Mucosa of rectum (tissue), 2 donors: ENCODE measurements at regions not wholly inside any gene's neighbourhood (a gene's known extent, or its start where the extent isn't known, plus 50 kb on each side); places are given as distances from the start of the nearest gene placed in this dataset.

Experiments used
- H3K27ac ChIP-seq, 2 donors: one replicate each; pipeline ENCODE4 v1.7.0; 2013; ENCODE audit warnings: inconsistent platforms in 2 of 2, low read depth in 2 of 2, low read length in 2 of 2
- H3K27me3 ChIP-seq, 2 donors: one replicate each; pipeline ENCODE4 v1.7.0; 2013; ENCODE audit warnings: low read length in 2 of 2; ENCODE audit not compliant: control insufficient read depth in 2 of 2, insufficient read depth in 2 of 2
- H3K36me3 ChIP-seq, 2 donors: one replicate each; pipeline ENCODE4 v1.7.0; 2013; ENCODE audit warnings: low read length in 2 of 2; ENCODE audit not compliant: control insufficient read depth in 2 of 2, insufficient read depth in 2 of 2
- H3K4me1 ChIP-seq, 2 donors: one replicate each; pipeline ENCODE4 v1.7.0; 2013; ENCODE audit warnings: low read length in 2 of 2, mild to moderate bottlenecking in 1 of 2; ENCODE audit not compliant: control insufficient read depth in 2 of 2, insufficient read depth in 2 of 2
- H3K4me3 ChIP-seq, 2 donors: one replicate each; pipeline ENCODE4 v1.7.0; 2013; ENCODE audit warnings: low read length in 2 of 2
- H3K9ac ChIP-seq, 2 donors: one replicate each; pipeline ENCODE4 v1.7.0; 2013; ENCODE audit warnings: low read length in 2 of 2, low read depth in 1 of 2, mild to moderate bottlenecking in 1 of 2
- H3K9me3 ChIP-seq, 2 donors: one replicate each; pipeline ENCODE4 v1.7.0; 2013; ENCODE audit warnings: low read length in 2 of 2; ENCODE audit not compliant: control insufficient read depth in 2 of 2
- donor health status: healthy.
- donor health status: Normal muscosa, but diverticular disease.

GRCh38 chr9:36744678-36745077 is 172.0 kb downstream of the MELK start:
- Histone ChIP-seq H3K27me3 (peaks cover 13 to 17% of the 10 kb centered on the region in 2 donors), H3K4me3 (no peak overlapping the region), H3K36me3 (no peaks in the 10 kb centered on the region), H3K27ac (no peak overlapping the region), H3K9me3 (no peaks in the 10 kb centered on the region), H3K4me1 (no peaks in the 10 kb centered on the region), H3K9ac (no peak overlapping the region)

DNA sequence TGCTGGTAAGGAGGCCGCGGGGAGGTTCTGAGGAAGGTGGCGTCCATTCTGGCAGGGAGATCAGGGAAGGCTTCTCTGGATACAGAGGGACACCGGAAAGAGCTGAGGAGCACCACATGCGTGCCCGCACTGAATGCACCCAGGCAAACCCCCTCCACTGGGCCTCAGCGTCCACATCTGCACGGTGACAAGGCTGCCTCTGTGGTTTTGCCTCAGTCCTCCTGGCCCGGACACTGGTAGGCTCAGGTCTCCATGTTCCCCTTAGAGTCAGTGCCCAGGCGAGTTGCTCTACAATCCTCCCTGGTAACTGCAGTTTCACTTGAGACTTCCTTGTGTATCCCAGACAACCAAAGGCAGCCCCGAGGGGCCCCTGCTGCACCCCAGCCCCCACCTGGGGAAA is 173.3 kb downstream of the MELK start:
- Histone ChIP-seq H3K36me3 (no peaks in the 10 kb centered on the region), H3K4me3 (no peak overlapping the region), H3K27me3 (peaks cover 4 to 8% of the 10 kb centered on the region in 2 donors), H3K9ac (no peak overlapping the region), H3K27ac (no peak overlapping the region), H3K9me3 (no peaks in the 10 kb centered on the region), H3K4me1 (no peaks in the 10 kb centered on the region)

DNA sequence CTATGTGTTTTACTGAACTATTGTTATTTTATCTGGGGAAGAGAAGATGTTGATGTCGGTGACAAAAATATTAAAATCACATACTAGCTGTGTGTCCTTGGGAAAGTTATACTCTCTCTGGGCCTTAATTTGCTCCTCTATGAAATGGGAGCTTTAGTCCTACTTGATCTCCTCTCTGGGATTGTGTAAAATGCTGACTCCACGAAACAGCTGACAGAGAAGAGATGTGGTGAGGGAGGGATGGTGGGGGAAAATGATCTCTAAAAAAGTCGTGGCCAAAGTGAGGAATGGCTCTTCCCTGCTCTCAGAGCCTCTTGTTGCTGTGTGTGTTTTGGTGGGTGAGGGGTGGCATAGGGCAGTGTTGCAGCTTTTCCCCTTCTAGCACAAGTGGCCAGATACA is 173.7 kb downstream of the MELK start:
- Histone ChIP-seq H3K27ac (no peak overlapping the region), H3K9ac (no peak overlapping the region), H3K36me3 (no peaks in the 10 kb centered on the region), H3K9me3 (no peaks in the 10 kb centered on the region), H3K27me3 (peaks cover 4 to 8% of the 10 kb centered on the region in 2 donors), H3K4me3 (no peak overlapping the region), H3K4me1 (no peaks in the 10 kb centered on the region)

DNA sequence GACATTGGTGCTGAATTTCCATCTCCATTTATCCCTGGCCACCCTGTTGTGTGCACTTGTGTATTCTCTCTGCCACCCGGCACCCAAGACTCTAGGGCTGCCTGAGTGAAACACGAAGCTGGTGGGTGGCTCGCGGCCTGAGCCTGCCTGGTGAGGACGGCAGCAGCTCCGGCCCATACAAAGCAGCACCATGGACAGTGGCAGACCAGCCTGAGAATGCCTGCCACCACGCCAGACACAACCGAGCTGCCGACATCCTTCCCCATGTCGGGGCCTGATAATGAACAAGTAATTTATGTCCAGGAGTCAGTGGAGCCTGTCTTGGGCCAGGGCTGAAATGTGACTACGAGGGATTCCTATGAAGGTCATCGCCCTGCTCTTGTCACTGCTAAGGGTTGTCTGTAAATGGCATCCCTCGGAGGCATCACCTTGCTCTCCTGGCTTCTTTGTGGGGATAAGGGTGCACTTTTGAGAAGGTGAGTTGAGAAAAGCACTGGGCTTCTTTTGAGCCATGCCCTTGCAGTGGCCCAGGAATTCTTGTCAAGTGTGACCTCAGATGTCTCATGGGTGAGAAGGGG is 175.7 kb downstream of the MELK start:
- Histone ChIP-seq H3K27me3 (peaks cover 4 to 8% of the 10 kb centered on the region in 2 donors), H3K4me1 (no peaks in the 10 kb centered on the region)

DNA sequence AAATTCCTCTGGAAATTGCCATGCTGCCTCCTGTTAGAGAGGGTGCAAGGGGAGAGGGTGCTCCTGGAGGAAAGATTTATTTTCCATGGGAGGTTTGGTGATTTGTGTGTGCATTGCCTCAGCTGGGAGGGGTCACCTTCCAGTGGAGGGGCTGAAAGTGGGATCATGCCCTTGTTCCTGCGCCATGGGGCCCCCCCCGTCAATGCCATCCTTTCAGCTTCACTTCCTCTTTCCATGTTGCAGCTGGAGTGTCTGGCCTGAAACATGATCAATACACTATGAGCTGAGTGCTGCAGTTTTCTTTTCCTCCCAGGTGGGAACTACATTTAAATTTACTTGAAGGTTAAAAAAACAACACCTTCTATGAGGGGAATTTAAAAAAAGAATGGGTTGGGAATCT is 176.8 kb downstream of the MELK start:
- no peaks in the 10 kb centered on the region for H3K9me3 ChIP-seq
- H3K36me3 ChIP-seq, result no peaks in the 10 kb centered on the region
- no peaks in the 10 kb centered on the region for H3K4me1 ChIP-seq
- no peak overlapping the region for H3K27ac ChIP-seq
- peaks cover 3 to 11% of the 10 kb centered on the region in 2 donors for H3K27me3 ChIP-seq
- no peak overlapping the region for H3K4me3 ChIP-seq
- no peak overlapping the region for H3K9ac ChIP-seq

More for the DNA sequence above, 175.7 kb downstream of the MELK start:
- H3K27ac ChIP-seq, result no peak overlapping the region
- H3K9me3 ChIP-seq, result no peaks in the 10 kb centered on the region
- no peaks in the 10 kb centered on the region for H3K36me3 ChIP-seq
- H3K9ac ChIP-seq, result no peak overlapping the region
- no peak overlapping the region for H3K4me3 ChIP-seq

- H3K27ac ChIP-seq, result no peak overlapping the region
- H3K36me3 ChIP-seq, result no peaks in the 10 kb centered on the region
These were observed 177.9 kb downstream of the MELK start for GRCh38 chr9:36750630-36751029.

DNA sequence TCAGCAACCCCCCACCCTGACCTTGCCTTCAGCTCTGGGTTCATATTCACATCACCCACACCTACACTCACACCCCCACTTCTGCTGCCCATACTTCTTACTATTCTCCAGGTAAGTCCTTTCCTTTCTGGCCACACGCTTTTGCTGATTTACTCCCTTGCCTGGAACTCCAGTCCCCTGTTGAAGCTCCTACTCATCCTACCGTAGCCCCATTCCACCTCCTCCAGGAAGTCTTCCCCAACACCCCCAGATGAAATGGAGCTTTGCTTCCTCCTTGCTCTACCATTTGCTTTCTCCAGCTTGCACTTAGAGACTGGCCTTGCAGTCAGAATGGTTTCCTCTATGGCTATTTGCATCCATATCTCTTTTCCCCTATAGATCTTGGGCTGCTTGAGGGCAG is 182.3 kb downstream of the MELK start:
- Histone ChIP-seq H3K27ac (no peak overlapping the region), H3K4me3 (no peak overlapping the region), H3K9me3 (no peaks in the 10 kb centered on the region), H3K9ac (no peak overlapping the region), H3K27me3 (peaks cover 8 to 16% of the 10 kb centered on the region in 2 donors), H3K4me1 (no peaks in the 10 kb centered on the region), H3K36me3 (no peaks in the 10 kb centered on the region)

More at GRCh38 chr9:36750630-36751029, 177.9 kb downstream of the MELK start:
- Histone ChIP-seq H3K9ac (no peak overlapping the region), H3K9me3 (no peaks in the 10 kb centered on the region), H3K4me3 (no peak overlapping the region), H3K4me1 (no peaks in the 10 kb centered on the region), H3K27me3 (peaks cover 7 to 16% of the 10 kb centered on the region in 2 donors)

GRCh38 chr9:36759141-36759540 is 186.4 kb downstream of the MELK start:
- Histone ChIP-seq H3K9ac (no peak overlapping the region), H3K4me1 (no peaks in the 10 kb centered on the region), H3K27ac (no peak overlapping the region), H3K27me3 (peaks cover 14 to 18% of the 10 kb centered on the region in 2 donors), H3K36me3 (no peaks in the 10 kb centered on the region), H3K4me3 (no peak overlapping the region), H3K9me3 (no peaks in the 10 kb centered on the region)

GRCh38 chr9:36759976-36760375 is 187.3 kb downstream of the MELK start:
- Histone ChIP-seq H3K27ac (no peak overlapping the region), H3K27me3 (peaks cover 15 to 17% of the 10 kb centered on the region in 2 donors), H3K4me1 (no peaks in the 10 kb centered on the region), H3K9ac (no peak overlapping the region), H3K4me3 (no peak overlapping the region), H3K36me3 (no peaks in the 10 kb centered on the region), H3K9me3 (no peaks in the 10 kb centered on the region)

GRCh38 chr9:36760667-36761420 is 188.1 kb downstream of the MELK start:
- H3K36me3 ChIP-seq, result no peaks in the 10 kb centered on the region
- no peak overlapping the region for H3K9ac ChIP-seq
- H3K4me1 ChIP-seq, result peaks cover 0 to 4% of the 10 kb centered on the region in 2 donors
- H3K27ac ChIP-seq, result no peak overlapping the region
- no peak overlapping the region for H3K4me3 ChIP-seq
- peaks cover 9 to 10% of the 10 kb centered on the region in 2 donors for H3K27me3 ChIP-seq
- no peaks in the 10 kb centered on the region for H3K9me3 ChIP-seq
